GM23338 (cell line): ENCODE measurements at regions not wholly inside any gene's neighbourhood (a gene's known extent, or its start where the extent isn't known, plus 50 kb on each side); places are given as distances from the start of the nearest gene placed in this dataset.

Experiments
- ATAC-seq: fragments of 200-7000 bp; cut with Tn5 transposase; 3 replicates; pipeline ENCODE4 v1.9.1; 2020
- DNase-seq: peaks from one replicate; pipeline ENCODE4 v3.0.0-alpha.2; 2015; ENCODE audit warnings: low spot score
- H2AFZ ChIP-seq: fragments of 200-600 bp; sonication (generic); 2 replicates; pipeline ENCODE4 v1.8.0; 2016; ENCODE audit warnings: antibody characterized with exemption, mild to moderate bottlenecking, moderate library complexity
- H3F3A ChIP-seq: fragments of 200-600 bp; sonication (generic); replicated peaks from 2 replicates; pipeline ENCODE4 v1.8.0; 2017; ENCODE audit warnings: antibody characterized with exemption, mixed run types, low read depth
- H3K27ac ChIP-seq: fragments of 200-600 bp; sonication (generic); 2 replicates; pipeline ENCODE4 v1.6.1; 2016; ENCODE audit warnings: low read depth
- H3K27me3 ChIP-seq: fragments of 200-600 bp; sonication (generic); 2 replicates; pipeline ENCODE4 v1.8.0; 2016; ENCODE audit warnings: mild to moderate bottlenecking, mixed run types, moderate library complexity; ENCODE audit not compliant: insufficient read depth
- H3K36me3 ChIP-seq: fragments of 200-600 bp; sonication (generic); 2 replicates; pipeline ENCODE4 v1.8.0; 2016; ENCODE audit warnings: mild to moderate bottlenecking; ENCODE audit not compliant: insufficient read depth
- H3K4me1 ChIP-seq: fragments of 200-600 bp; sonication (generic); 2 replicates; pipeline ENCODE4 v1.8.0; 2016; ENCODE audit warnings: mild to moderate bottlenecking, moderate library complexity; ENCODE audit not compliant: insufficient read depth
- H3K4me2 ChIP-seq: fragments of 200-600 bp; sonication (generic); 2 replicates; pipeline ENCODE4 v1.7.1; 2017; ENCODE audit warnings: mixed run types
- H3K4me3 ChIP-seq: fragments of 200-600 bp; sonication (generic); 2 replicates; pipeline ENCODE4 v1.6.1; 2016; ENCODE audit warnings: mixed run types
- H3K79me2 ChIP-seq: fragments of 200-600 bp; sonication (generic); replicated peaks from 2 replicates; pipeline ENCODE4 v1.8.0; 2017; ENCODE audit warnings: mild to moderate bottlenecking; ENCODE audit not compliant: insufficient read depth
- H3K9me2 ChIP-seq: fragments of 200-600 bp; sonication (generic); 2 replicates; pipeline ENCODE4 v1.8.0; 2017; ENCODE audit not compliant: insufficient read depth
- H4K20me1 ChIP-seq: fragments of 200-600 bp; sonication (generic); replicated peaks from 2 replicates; pipeline ENCODE4 v1.8.0; 2017; ENCODE audit warnings: mild to moderate bottlenecking; ENCODE audit not compliant: insufficient read depth
- H3K27ac Mint-ChIP-seq: 2 replicates; pipeline ENCODE4 v1.8.0; 2020; ENCODE audit warnings: inconsistent platforms, mild to moderate bottlenecking, moderate library complexity, mixed read lengths
- H3K27me3 Mint-ChIP-seq: 3 replicates; pipeline ENCODE4 v1.8.0; 2022; ENCODE audit warnings: low read depth, mild to moderate bottlenecking, moderate library complexity, mixed read lengths, inconsistent platforms; ENCODE audit not compliant: insufficient read depth, poor library complexity
- H3K36me3 Mint-ChIP-seq: 3 replicates; pipeline ENCODE4 v1.8.0; 2021; ENCODE audit warnings: low read depth, mild to moderate bottlenecking, inconsistent platforms, moderate library complexity, mixed read lengths
- H3K4me1 Mint-ChIP-seq: 3 replicates; pipeline ENCODE4 v1.8.0; 2020; ENCODE audit warnings: mild to moderate bottlenecking, inconsistent platforms, mixed read lengths
- H3K4me3 Mint-ChIP-seq: 3 replicates; pipeline ENCODE4 v1.8.0; 2021; ENCODE audit warnings: moderate library complexity, mild to moderate bottlenecking, inconsistent platforms, mixed read lengths
- H3K9me3 Mint-ChIP-seq: 3 replicates; pipeline ENCODE4 v1.8.0; 2020; ENCODE audit warnings: moderate library complexity, mild to moderate bottlenecking, inconsistent platforms, mixed read lengths
- CREB1 ChIP-seq: fragments of 250-450 bp; sonication (Bioruptor Pico); IDR thresholded peaks from 2 replicates; pipeline ENCODE4 v1.5.0; 2020; ENCODE audit warnings: low read depth, mild to moderate bottlenecking, moderate library complexity
- CTCF ChIP-seq, 2 experiments: fragments of 200-600 bp in 1 of 2; sonication (generic) in 1 of 2; conservative IDR thresholded peaks; 2 replicates each; pipeline versions ENCODE4 v1.5.1 to v1.6.1; 2016 to 2017; ENCODE audit warnings: antibody characterized with exemption in 2 of 2, low read depth in 2 of 2, mild to moderate bottlenecking in 2 of 2, moderate library complexity in 1 of 2
- EZH2 ChIP-seq: fragments of 200-600 bp; sonication (generic); IDR thresholded peaks from one replicate; pipeline ENCODE4 v1.8.0; 2017; ENCODE audit warnings: antibody characterized with exemption, mild to moderate bottlenecking, low read depth; ENCODE audit not compliant: unreplicated experiment
- EZH2phosphoT487 ChIP-seq: fragments of 200-600 bp; sonication (generic); IDR thresholded peaks from one replicate; pipeline ENCODE4 v1.8.1; 2018; ENCODE audit warnings: antibody characterized with exemption; ENCODE audit not compliant: unreplicated experiment
- JUNB ChIP-seq: IDR thresholded peaks from one replicate; pipeline ENCODE4 v1.6.1; 2016; ENCODE audit warnings: antibody characterized with exemption; ENCODE audit not compliant: unreplicated experiment
- NANOG ChIP-seq: IDR thresholded peaks from 2 replicates; pipeline ENCODE4 v1.6.1; 2016; ENCODE audit warnings: antibody characterized with exemption, borderline replicate concordance
- POLR2AphosphoS5 ChIP-seq: IDR thresholded peaks from 2 replicates; pipeline ENCODE4 v1.6.1; 2016; ENCODE audit warnings: antibody characterized with exemption, low read depth
- REST ChIP-seq: IDR thresholded peaks from one replicate; pipeline ENCODE4 v1.6.1; 2018; ENCODE audit warnings: antibody characterized with exemption; ENCODE audit not compliant: unreplicated experiment
- STAT1 ChIP-seq: IDR thresholded peaks from one replicate; pipeline ENCODE4 v1.6.1; 2016; ENCODE audit warnings: antibody characterized with exemption; ENCODE audit not compliant: unreplicated experiment
- TF ChIP-seq, protein P1 (sequence below): IDR thresholded peaks from 2 replicates; pipeline ENCODE4 v1.6.1; 2016; ENCODE audit warnings: antibody characterized with exemption

- H3K9me3 Mint-ChIP-seq: no peaks in the 10 kb centered on the region
- Histone ChIP-seq H3F3A (no peaks in the 10 kb centered on the region), H2AFZ (no peak overlapping the region), H3K27me3 (no peaks in the 10 kb centered on the region), H3K79me2 (no peaks in the 10 kb centered on the region), H3K27ac (no peak overlapping the region), H3K4me3 (no peak overlapping the region), H3K4me2 (no peak overlapping the region), H3K36me3 (no peaks in the 10 kb centered on the region), H3K4me1 (no peaks in the 10 kb centered on the region), H3K9me2 (no peaks in the 10 kb centered on the region), H4K20me1 (no peaks in the 10 kb centered on the region)
- DNase-seq (peak; percentile 27), ATAC-seq (no peak)
- H3K27me3 Mint-ChIP-seq: peaks cover 6% of the 10 kb centered on the region
- no peak overlapping the region for H3K27ac Mint-ChIP-seq
- TF ChIP-seq CTCF (conservative IDR thresholded peaks at IDR 0.05; ENCODE audit: low read depth in 2 of 2): peak; percentile 35 to 37
- no peak for TF ChIP-seq NANOG
- no peaks in the 10 kb centered on the region for H3K36me3 Mint-ChIP-seq
- H3K4me3 Mint-ChIP-seq: no peak overlapping the region
- H3K4me1 Mint-ChIP-seq: peaks cover 3% of the 10 kb centered on the region; the same call in 2 of the 3 replicates
These were observed 187.1 kb upstream of the OSR1 start for GRCh38 chr2:19545507-19545906.

GRCh38 chr2:19543663-19544383, 185.4 kb upstream of the OSR1 start:
- peaks cover 3% of the 10 kb centered on the region; the same call in 2 of the 3 replicates for H3K4me1 Mint-ChIP-seq
- H3K9me2 ChIP-seq: no peaks in the 10 kb centered on the region
- H3K4me3 Mint-ChIP-seq: no peak overlapping the region
- H3K27ac ChIP-seq: no peak overlapping the region
- H3K9me3 Mint-ChIP-seq: no peaks in the 10 kb centered on the region
- no peaks in the 10 kb centered on the region for H3K36me3 ChIP-seq
- peaks cover 6% of the 10 kb centered on the region for H3K27me3 Mint-ChIP-seq
- H3K4me2 ChIP-seq: no peak overlapping the region
- H3K27me3 ChIP-seq: no peaks in the 10 kb centered on the region
- no peaks in the 10 kb centered on the region for H3K4me1 ChIP-seq
- H2AFZ ChIP-seq: no peak overlapping the region
- DNase-seq (no peak), ATAC-seq (no peak)
- peak overlapping the region; percentile 13; the same call in 1 of the 2 replicates for H3K27ac Mint-ChIP-seq
- no peaks in the 10 kb centered on the region for H4K20me1 ChIP-seq
- H3K36me3 Mint-ChIP-seq: no peaks in the 10 kb centered on the region
- no peaks in the 10 kb centered on the region for H3K79me2 ChIP-seq
- H3F3A ChIP-seq: no peaks in the 10 kb centered on the region
- no peak overlapping the region for H3K4me3 ChIP-seq
- TF ChIP-seq, protein P1, sequence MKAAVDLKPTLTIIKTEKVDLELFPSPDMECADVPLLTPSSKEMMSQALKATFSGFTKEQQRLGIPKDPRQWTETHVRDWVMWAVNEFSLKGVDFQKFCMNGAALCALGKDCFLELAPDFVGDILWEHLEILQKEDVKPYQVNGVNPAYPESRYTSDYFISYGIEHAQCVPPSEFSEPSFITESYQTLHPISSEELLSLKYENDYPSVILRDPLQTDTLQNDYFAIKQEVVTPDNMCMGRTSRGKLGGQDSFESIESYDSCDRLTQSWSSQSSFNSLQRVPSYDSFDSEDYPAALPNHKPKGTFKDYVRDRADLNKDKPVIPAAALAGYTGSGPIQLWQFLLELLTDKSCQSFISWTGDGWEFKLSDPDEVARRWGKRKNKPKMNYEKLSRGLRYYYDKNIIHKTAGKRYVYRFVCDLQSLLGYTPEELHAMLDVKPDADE: no peak
- TF ChIP-seq CREB1 (no peak), EZH2 (no peak), EZH2phosphoT487 (no peak), NANOG (no peak), STAT1 (no peak), POLR2AphosphoS5 (no peak), REST (no peak), JUNB (no peak)
